Erythroblast (primary cell): ENCODE measurements at regions not wholly inside any gene's neighbourhood (a gene's known extent, or its start where the extent isn't known, plus 50 kb on each side); places are given as distances from the start of the nearest gene placed in this dataset.

ENCODE experiments used
- GATA1 ChIP-seq: IDR thresholded peaks from 2 replicates; pipeline ENCODE4 v1.6.1; 2011; ENCODE audit warnings: low read depth, mild to moderate bottlenecking, control low read depth, low read length, moderate library complexity
- POLR2A ChIP-seq: IDR thresholded peaks from 2 replicates; pipeline ENCODE4 v1.6.1; 2011; ENCODE audit warnings: mild to moderate bottlenecking, low read length

DNA sequence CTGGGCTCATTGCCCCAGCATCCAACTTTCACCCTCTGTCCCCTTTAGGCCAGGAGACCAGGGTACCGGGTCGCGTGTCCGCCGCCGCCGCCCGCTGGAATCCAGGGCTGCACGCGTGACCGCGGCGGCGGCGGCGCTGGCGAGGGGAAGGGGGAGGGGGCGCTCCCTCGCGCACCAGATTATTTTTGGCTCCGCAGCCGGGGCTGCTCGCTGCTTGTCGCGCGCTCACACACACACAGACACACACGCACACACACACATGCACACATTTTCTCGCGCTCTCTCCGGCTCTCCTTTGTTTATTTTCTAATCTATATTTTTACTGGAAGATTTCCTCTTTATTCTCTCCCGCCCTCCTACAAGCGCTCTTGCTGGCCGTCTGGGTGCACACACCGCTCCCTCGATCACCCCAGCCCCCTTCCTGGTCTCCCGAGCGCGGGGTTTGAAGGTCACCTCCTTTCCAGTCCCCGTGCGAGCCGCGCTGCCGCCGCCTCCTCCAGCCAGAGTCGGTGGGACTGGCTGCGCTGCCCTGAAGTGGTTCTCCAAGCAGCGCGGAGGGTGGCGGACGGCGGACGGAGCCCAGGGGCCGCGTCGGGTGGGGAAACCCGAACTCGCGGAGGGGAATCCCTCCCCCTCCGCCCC lies 921.4 kb upstream of the EEF2KMT start:
- TF ChIP-seq POLR2A (no peak), GATA1 (no peak)
